Nephron (organoid): ENCODE measurements at regions not wholly inside any gene's neighbourhood (a gene's known extent, or its start where the extent isn't known, plus 50 kb on each side); places are given as distances from the start of the nearest gene placed in this dataset.

ENCODE experiments used
- H3K27ac Mint-ChIP-seq, 3 experiments: 2 replicates each; pipeline ENCODE4 v1.8.0; 2020; ENCODE audit warnings: mixed read lengths in 3 of 3, mild to moderate bottlenecking in 2 of 3, moderate library complexity in 1 of 3
- H3K27me3 Mint-ChIP-seq: 2 replicates; pipeline ENCODE4 v1.8.0; 2021; ENCODE audit warnings: low read depth, mild to moderate bottlenecking, moderate library complexity, mixed read lengths
- H3K36me3 Mint-ChIP-seq: 2 replicates; pipeline ENCODE4 v1.8.0; 2020; ENCODE audit warnings: low read depth, mixed read lengths
- H3K4me1 Mint-ChIP-seq: 2 replicates; pipeline ENCODE4 v1.8.0; 2020; ENCODE audit warnings: mixed read lengths
- H3K4me3 Mint-ChIP-seq, 3 experiments: 2 replicates each; pipeline ENCODE4 v1.8.0; 2020; ENCODE audit warnings: mild to moderate bottlenecking in 3 of 3, mixed read lengths in 3 of 3, moderate library complexity in 2 of 3
- H3K9me3 Mint-ChIP-seq: 2 replicates; pipeline ENCODE4 v1.8.0; 2020; ENCODE audit warnings: mixed read lengths
- TF ChIP-seq, protein P1 (sequence below), 3 experiments: fragments of 200-600 bp; sonication (generic); IDR thresholded peaks; one replicate each; pipeline ENCODE4 v1.5.0; 2021; ENCODE audit warnings: antibody characterized with exemption in 3 of 3; ENCODE audit not compliant: unreplicated experiment in 3 of 3

DNA sequence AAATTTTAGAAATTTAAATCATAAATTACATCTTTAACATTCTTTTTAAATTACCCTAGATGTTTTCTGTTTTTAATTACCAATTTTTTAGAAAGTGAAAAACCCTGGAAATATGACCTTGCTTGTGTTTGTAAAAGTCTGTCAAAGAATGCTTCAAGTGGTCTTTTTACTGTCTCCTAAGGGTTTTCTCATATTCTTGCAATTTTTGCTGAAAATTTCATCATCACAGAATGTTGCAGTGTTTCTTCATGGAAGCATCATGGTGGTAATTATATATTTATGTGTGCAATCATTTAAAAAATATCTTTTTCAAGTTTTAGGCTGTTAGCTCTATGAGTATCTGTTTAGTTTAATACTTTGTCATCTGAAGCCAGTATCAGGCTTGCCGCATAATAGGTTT is 178.2 kb downstream of the HDGFL1 start:
- Mint-ChIP-seq H3K9me3 (peaks cover 1% of the 10 kb centered on the region), H3K36me3 (no peaks in the 10 kb centered on the region), H3K4me1 (peaks cover 5% of the 10 kb centered on the region)

DNA sequence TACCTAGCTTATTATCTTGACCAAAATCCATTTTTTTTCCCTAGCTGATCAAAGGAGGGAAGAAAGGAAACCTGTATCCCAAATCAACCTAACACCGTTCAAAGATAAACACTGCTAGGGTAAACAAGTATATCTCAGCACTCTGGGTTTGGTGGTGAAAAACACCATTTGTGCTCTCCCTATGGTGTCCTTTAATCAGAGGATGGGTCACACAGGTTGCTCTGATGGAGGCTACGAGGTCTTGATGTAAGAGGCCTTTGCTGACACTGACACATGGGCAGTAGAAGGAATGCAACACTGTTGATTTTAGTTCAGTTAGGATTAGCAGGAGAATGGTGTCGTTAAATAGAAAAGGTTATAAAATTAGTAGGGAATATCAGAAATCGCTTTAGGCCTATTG is 179.3 kb downstream of the HDGFL1 start:
- Mint-ChIP-seq H3K4me3 (no peak overlapping the region), H3K4me1 (peaks cover 5% of the 10 kb centered on the region), H3K27ac (no peak overlapping the region), H3K27me3 (no peaks in the 10 kb centered on the region), H3K9me3 (peaks cover 2% of the 10 kb centered on the region), H3K36me3 (no peaks in the 10 kb centered on the region)
- TF ChIP-seq, protein P1, sequence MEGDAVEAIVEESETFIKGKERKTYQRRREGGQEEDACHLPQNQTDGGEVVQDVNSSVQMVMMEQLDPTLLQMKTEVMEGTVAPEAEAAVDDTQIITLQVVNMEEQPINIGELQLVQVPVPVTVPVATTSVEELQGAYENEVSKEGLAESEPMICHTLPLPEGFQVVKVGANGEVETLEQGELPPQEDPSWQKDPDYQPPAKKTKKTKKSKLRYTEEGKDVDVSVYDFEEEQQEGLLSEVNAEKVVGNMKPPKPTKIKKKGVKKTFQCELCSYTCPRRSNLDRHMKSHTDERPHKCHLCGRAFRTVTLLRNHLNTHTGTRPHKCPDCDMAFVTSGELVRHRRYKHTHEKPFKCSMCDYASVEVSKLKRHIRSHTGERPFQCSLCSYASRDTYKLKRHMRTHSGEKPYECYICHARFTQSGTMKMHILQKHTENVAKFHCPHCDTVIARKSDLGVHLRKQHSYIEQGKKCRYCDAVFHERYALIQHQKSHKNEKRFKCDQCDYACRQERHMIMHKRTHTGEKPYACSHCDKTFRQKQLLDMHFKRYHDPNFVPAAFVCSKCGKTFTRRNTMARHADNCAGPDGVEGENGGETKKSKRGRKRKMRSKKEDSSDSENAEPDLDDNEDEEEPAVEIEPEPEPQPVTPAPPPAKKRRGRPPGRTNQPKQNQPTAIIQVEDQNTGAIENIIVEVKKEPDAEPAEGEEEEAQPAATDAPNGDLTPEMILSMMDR (IDR thresholded peaks at IDR 0.05; ENCODE audit: unreplicated experiment in 3 of 3) = no peak

More for the DNA sequence above, 178.2 kb downstream of the HDGFL1 start:
- H3K27me3 Mint-ChIP-seq = no peaks in the 10 kb centered on the region
- no peak overlapping the region for H3K4me3 Mint-ChIP-seq
- TF ChIP-seq, protein P1 (IDR thresholded peaks at IDR 0.05; ENCODE audit: unreplicated experiment in 3 of 3) = no peak
- no peak overlapping the region for H3K27ac Mint-ChIP-seq

DNA sequence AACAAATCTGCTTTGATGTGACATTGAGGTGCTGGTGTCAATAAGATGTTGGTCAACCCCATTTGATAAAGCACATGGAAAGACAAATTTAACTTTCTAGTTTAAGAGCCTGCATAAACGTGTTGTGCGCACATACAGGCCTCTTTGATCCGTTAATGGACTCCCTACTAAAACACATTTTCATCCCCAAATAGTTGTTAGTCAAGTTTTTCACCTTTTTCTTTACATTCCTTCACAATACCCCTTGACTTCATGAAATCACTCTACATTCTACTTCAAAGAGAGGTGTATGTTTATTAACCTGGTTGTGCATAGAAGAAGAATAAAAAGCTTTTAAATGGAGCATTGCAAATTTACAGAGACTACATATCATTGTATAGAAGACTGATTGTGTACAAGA is 180.3 kb downstream of the HDGFL1 start:
- TF ChIP-seq, protein P1 (IDR thresholded peaks at IDR 0.05; ENCODE audit: unreplicated experiment in 3 of 3) = no peak
- H3K27me3 Mint-ChIP-seq = no peaks in the 10 kb centered on the region
- no peak overlapping the region for H3K27ac Mint-ChIP-seq
- peaks cover 5% of the 10 kb centered on the region for H3K4me1 Mint-ChIP-seq
- H3K9me3 Mint-ChIP-seq = peaks cover 2% of the 10 kb centered on the region
- no peaks in the 10 kb centered on the region for H3K36me3 Mint-ChIP-seq
- no peak overlapping the region for H3K4me3 Mint-ChIP-seq

DNA sequence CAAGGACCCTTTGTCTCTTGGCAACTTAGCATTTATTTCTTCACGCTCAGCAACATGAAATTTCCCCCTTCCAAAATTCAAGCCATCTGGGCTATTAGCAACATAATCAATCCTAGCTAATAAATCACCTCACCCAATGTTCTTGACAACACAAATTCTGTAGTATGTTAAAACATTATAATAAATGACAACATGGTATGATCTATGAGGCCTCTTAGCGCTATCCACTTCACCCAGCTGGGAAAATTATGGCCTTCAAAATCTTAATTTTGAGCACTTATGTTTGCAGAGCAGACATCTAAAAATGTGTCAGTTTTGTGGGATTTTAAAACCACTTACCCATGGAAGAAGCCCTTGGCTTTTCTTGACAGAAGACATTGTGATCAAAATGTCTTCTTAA is 181.9 kb downstream of the HDGFL1 start:
- Mint-ChIP-seq H3K9me3 (peaks cover 2% of the 10 kb centered on the region), H3K4me1 (peaks cover 5% of the 10 kb centered on the region)
- TF ChIP-seq, protein P1 (IDR thresholded peaks at IDR 0.05; ENCODE audit: unreplicated experiment in 3 of 3) = no peak

DNA sequence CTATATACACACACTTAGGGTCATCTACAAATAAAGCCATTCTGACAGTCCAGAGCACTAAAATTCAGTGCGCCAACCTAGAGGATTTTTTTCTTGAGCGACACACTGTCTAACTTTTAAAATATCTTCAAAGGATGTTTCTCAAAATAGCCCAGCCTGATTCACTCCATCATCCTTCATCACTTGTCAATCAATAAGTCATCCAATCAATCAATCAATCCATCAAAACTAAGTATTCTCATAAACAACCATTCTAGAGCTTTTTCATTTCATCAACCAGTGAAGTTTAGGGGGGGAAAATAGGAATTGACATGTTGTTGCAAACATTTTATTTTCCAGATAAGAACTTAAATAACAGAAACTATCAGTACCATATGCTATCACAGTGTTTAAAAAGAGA is 183.2 kb downstream of the HDGFL1 start:
- Mint-ChIP-seq H3K9me3 (peaks cover 2% of the 10 kb centered on the region), H3K4me1 (peaks cover 5% of the 10 kb centered on the region), H3K4me3 (no peak overlapping the region), H3K27me3 (no peaks in the 10 kb centered on the region), H3K36me3 (no peaks in the 10 kb centered on the region), H3K27ac (no peak overlapping the region)
- TF ChIP-seq, protein P1 (IDR thresholded peaks at IDR 0.05; ENCODE audit: unreplicated experiment in 3 of 3) = no peak

More for the DNA sequence above, 181.9 kb downstream of the HDGFL1 start:
- H3K27ac Mint-ChIP-seq = peak overlapping the region in 1 of 3 experiments; percentile 50
- no peaks in the 10 kb centered on the region for H3K36me3 Mint-ChIP-seq
- no peak overlapping the region for H3K4me3 Mint-ChIP-seq
- H3K27me3 Mint-ChIP-seq = no peaks in the 10 kb centered on the region

DNA sequence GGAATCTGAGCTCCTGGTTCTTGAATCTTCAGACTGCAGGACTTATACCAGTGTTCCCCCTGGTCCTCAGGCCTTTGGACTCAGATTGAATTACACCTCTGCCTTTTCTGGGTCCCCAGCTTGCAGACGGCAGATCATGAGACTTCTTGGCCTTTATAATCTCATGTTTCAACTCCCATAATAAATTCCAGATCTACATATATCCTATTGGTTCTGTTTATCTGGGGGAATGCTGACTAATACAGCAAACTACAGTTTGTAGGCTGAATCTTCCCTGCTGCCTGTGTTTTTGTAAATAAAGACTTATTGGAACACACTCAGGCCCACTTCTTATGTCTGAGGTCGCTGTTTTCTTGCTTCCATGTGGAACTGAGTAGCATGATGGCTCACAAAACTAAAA is 184.7 kb downstream of the HDGFL1 start:
- peaks cover 2% of the 10 kb centered on the region for H3K9me3 Mint-ChIP-seq
- no peaks in the 10 kb centered on the region for H3K27me3 Mint-ChIP-seq
- peak overlapping the region in 1 of 3 experiments; percentile 35 for H3K27ac Mint-ChIP-seq
- TF ChIP-seq, protein P1 (IDR thresholded peaks at IDR 0.05; ENCODE audit: unreplicated experiment in 3 of 3) = no peak
- no peak overlapping the region for H3K4me3 Mint-ChIP-seq
- H3K4me1 Mint-ChIP-seq = peaks cover 5% of the 10 kb centered on the region
- no peaks in the 10 kb centered on the region for H3K36me3 Mint-ChIP-seq
